Stimulated activated CD4-positive, alpha-beta T cell treated with anti-CD3 and anti-CD28 coated beads, Interleukin-4, amount 100 ng/mL, for 4 hours (primary cell): ENCODE measurements at regions not wholly inside any gene's neighbourhood (a gene's known extent, or its start where the extent isn't known, plus 50 kb on each side); places are given as distances from the start of the nearest gene placed in this dataset.

Experiments used
- DNase-seq, 2 experiments: peaks; one replicate each; pipeline ENCODE4 v3.0.0-alpha.2; 2020

GRCh38 chr6:131510591-131510990, 62.4 kb upstream of the ARG1 start:
- DNase-seq: no peak

- peak; percentile 15 to 31 for DNase-seq
These were observed 53.2 kb upstream of the ARG1 start for GRCh38 chr6:131519670-131520436.
